HG02588 (cell line): ENCODE measurements at regions not wholly inside any gene's neighbourhood (a gene's known extent, or its start where the extent isn't known, plus 50 kb on each side); places are given as distances from the start of the nearest gene placed in this dataset.
"Not testable (repeated sequence)": the region's sequence is repeated elsewhere in the genome, so short reads cannot be mapped to it uniquely, and the experiment has no call there.

Experiments
- ATAC-seq: cut with Tn5 transposase; IDR thresholded peaks from one replicate; pipeline ENCODE4 v1.9.1; 2021; ENCODE audit warnings: mild to moderate bottlenecking, moderate library complexity; ENCODE audit not compliant: unreplicated experiment

- no peak for ATAC-seq
Observed at GRCh38 chr1:177646757-177647730, 322.8 kb downstream of the SEC16B start.

- ATAC-seq: no peak
Observed at GRCh38 chr1:177645491-177646190, 324.2 kb downstream of the SEC16B start.

GRCh38 chr1:177640687-177641086, 329.2 kb downstream of the SEC16B start:
- no peak for ATAC-seq

- ATAC-seq: not testable (repeated sequence)
Observed at GRCh38 chr1:177634151-177634550, 335.7 kb downstream of the SEC16B start.

GRCh38 chr1:177632923-177633615, 336.8 kb downstream of the SEC16B start:
- ATAC-seq: no peak

- no peak for ATAC-seq
Observed at GRCh38 chr1:177631770-177632169, 338.1 kb downstream of the SEC16B start.

GRCh38 chr1:177629526-177629925, 340.3 kb downstream of the SEC16B start:
- ATAC-seq: no peak

GRCh38 chr1:177627148-177627910, 342.5 kb downstream of the SEC16B start:
- no peak for ATAC-seq

- no peak for ATAC-seq
Observed at GRCh38 chr1:177620636-177621190, 349.1 kb downstream of the SEC16B start.

- no peak for ATAC-seq
Observed at GRCh38 chr1:177615251-177615650, 354.6 kb downstream of the SEC16B start.

- no peak for ATAC-seq
Observed at GRCh38 chr1:177611402-177611801, 358.5 kb downstream of the SEC16B start.

GRCh38 chr1:177609953-177610352, 359.9 kb downstream of the SEC16B start:
- ATAC-seq: no peak

- no peak for ATAC-seq
Observed at GRCh38 chr1:177600936-177601335, 368.9 kb downstream of the SEC16B start.

- ATAC-seq: no peak
Observed at GRCh38 chr1:177600321-177600720, 369.5 kb downstream of the SEC16B start.

GRCh38 chr1:177597393-177597792, 372.5 kb downstream of the SEC16B start:
- no peak for ATAC-seq

- no peak for ATAC-seq
Observed at GRCh38 chr1:177596485-177596884, 373.4 kb downstream of the SEC16B start.

GRCh38 chr1:177593105-177593504, 376.8 kb downstream of the SEC16B start:
- ATAC-seq: no peak

GRCh38 chr1:177592624-177593023, 377.2 kb downstream of the SEC16B start:
- no peak for ATAC-seq

GRCh38 chr1:177591155-177591554, 378.7 kb downstream of the SEC16B start:
- ATAC-seq: no peak

- no peak for ATAC-seq
Observed at GRCh38 chr1:177589166-177589565, 380.7 kb downstream of the SEC16B start.
